Activated T-helper 1 cell treated with anti-CD3 and anti-CD28 coated beads, Interleukin-12 subunit alpha, Interleukin-12 subunit beta, Interleukin-2, Interleukin-4 antibody, amounts not matched to agents 30 ng/mL and 10 ng/mL and 1 ng/mL, durations not matched to agents 14 hours and 24 hours and 36 hours (primary cell): ENCODE measurements at regions not wholly inside any gene's neighbourhood (a gene's known extent, or its start where the extent isn't known, plus 50 kb on each side); places are given as distances from the start of the nearest gene placed in this dataset.

Experiments
- DNase-seq: peaks from one replicate; pipeline ENCODE4 v3.0.0; 2021; ENCODE audit warnings: low spot score
- H3K27ac Mint-ChIP-seq: one replicate; pipeline ENCODE4 v1.8.0; 2021; ENCODE audit warnings: mild to moderate bottlenecking, mixed read lengths
- H3K27me3 Mint-ChIP-seq: one replicate; pipeline ENCODE4 v1.8.0; 2022; ENCODE audit warnings: mild to moderate bottlenecking, moderate library complexity, mixed read lengths; ENCODE audit not compliant: insufficient read depth
- H3K36me3 Mint-ChIP-seq: one replicate; pipeline ENCODE4 v1.8.0; 2021; ENCODE audit warnings: low read depth, mixed read lengths
- H3K4me1 Mint-ChIP-seq: one replicate; pipeline ENCODE4 v1.8.0; 2021; ENCODE audit warnings: low read depth, mixed read lengths
- H3K4me3 Mint-ChIP-seq: one replicate; pipeline ENCODE4 v1.8.0; 2021; ENCODE audit warnings: mild to moderate bottlenecking, moderate library complexity, mixed read lengths
- H3K9me3 Mint-ChIP-seq: one replicate; pipeline ENCODE4 v1.8.0; 2021; ENCODE audit warnings: mixed read lengths
- intact Hi-C: fragments of 100-400 bp; cut with micrococcal nuclease; formaldehyde crosslinking; loops from one replicate; pipeline ENCODE4 v1.15.1; 2024

DNA sequence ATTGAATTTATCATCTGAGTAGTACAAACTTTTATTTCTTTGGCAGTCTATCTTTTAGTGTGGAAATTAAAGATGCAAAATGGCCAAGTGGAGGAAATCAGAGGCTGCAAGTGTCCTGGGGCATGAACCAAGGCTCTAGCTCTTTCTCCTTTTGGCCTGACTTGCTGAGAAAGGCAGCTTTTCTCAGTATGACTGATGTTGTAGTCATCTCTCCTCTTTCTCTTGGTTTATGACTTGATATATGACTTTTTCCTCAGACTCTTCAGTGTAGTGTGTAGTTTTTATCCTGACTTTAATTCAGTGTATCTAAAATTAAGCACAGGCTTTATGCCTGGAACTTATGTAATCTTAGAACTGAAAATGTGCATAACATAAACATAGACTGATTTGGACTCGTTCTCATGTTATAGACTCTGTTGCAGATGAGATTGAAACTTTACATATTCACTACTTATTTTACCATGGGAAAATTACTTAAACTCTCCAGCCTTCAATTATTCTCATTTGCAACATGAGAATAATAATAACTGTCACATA is 65.7 kb downstream of the SLITRK5 start:
- intact Hi-C loops = no loop called here
- Mint-ChIP-seq H3K9me3 (peaks cover 4% of the 10 kb centered on the region), H3K27ac (no peak overlapping the region), H3K27me3 (no peaks in the 10 kb centered on the region), H3K36me3 (no peaks in the 10 kb centered on the region), H3K4me3 (no peak overlapping the region), H3K4me1 (no peaks in the 10 kb centered on the region)
- DNase-seq = no peak

DNA sequence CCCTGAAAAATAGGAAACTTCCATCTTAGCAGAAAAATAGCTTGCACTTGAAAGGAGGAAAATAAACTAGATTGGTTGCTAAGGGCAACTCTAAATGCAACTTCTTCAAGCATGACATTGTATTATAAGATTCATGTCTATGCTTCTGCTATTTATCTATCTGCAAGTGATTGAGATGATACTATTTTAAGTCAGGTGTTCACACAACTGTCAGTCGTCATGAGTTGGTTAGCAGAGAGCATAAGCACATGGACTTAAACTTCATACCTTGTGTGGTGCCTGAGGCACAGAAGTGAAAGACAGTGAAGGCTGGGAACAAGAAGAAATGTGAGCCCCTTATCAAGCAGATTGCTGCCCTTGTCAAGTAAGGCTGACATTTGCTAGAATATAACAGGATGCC is 82.9 kb downstream of the SLITRK5 start:
- no peaks in the 10 kb centered on the region for H3K27me3 Mint-ChIP-seq
- H3K4me1 Mint-ChIP-seq = no peaks in the 10 kb centered on the region
- DNase-seq = no peak
- H3K36me3 Mint-ChIP-seq = no peaks in the 10 kb centered on the region
- intact Hi-C loops = no loop called here
- H3K4me3 Mint-ChIP-seq = no peak overlapping the region
- H3K9me3 Mint-ChIP-seq = no peaks in the 10 kb centered on the region
- no peak overlapping the region for H3K27ac Mint-ChIP-seq

DNA sequence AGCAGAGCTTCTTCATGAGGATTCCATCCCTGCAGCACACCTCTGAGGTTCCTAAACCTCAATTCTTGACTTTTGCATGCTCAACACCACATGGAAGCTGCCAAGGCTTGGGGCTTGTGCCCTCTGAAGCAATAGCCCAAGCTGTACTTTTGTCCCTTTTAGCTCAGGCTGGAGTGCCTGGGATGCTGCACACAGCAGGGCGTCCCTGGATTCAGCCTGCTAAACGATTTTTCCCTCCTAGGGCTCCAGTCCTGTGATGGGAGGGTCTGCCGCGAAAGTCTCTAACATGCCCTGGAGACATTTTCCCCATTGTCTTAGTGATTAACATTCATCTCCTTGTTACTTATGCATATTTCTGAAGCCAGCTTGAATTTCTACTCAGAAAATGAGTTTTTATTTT is 98.3 kb downstream of the SLITRK5 start:
- Mint-ChIP-seq H3K9me3 (peaks cover 3% of the 10 kb centered on the region), H3K4me1 (no peaks in the 10 kb centered on the region), H3K27ac (no peak overlapping the region), H3K4me3 (no peak overlapping the region), H3K27me3 (no peaks in the 10 kb centered on the region), H3K36me3 (no peaks in the 10 kb centered on the region)
- intact Hi-C loops = no loop called here
- no peak for DNase-seq

DNA sequence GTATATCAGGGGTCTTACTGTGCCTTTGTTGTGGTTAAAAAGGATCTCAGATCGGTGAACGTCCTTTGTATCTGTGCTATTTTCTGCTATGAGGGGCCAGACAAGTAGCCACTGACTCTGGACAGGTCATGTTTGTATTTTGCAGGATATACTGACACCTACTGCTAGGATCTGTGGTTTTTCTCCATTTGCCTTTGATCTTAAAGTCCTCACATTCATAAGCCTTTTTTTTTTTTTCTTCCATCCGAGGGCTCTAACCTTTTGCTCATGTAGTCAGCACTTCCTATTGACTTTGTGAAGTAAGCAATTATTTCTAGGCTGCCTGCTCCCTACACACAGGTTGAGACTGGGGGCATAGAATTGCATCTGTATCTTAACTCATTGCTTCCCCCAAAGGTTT is 106.2 kb downstream of the SLITRK5 start:
- Mint-ChIP-seq H3K4me1 (no peaks in the 10 kb centered on the region), H3K27me3 (no peaks in the 10 kb centered on the region)
- intact Hi-C loops = no loop called here

DNA sequence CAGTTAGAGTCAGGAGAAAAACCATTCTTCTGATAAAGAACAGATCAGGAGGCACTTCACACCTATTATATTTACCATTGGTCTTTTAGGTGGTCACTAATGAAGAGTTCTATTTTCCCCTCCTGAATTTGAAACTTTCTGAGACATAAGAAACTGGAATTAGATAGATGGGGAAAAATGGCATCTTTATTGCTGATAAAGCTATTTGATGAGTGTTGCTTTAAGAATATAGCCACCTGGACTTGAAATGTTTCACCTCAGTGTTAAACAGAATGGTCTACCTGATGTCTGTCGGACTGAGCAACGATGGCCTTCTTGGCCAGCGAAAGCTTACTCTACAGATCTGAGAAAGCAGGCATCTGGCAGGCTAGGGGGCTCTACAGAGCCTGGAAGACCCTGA is 107.0 kb downstream of the SLITRK5 start:
- intact Hi-C loops = no loop called here
- DNase-seq = no peak
- Mint-ChIP-seq H3K27me3 (no peaks in the 10 kb centered on the region), H3K4me3 (no peak overlapping the region), H3K27ac (no peak overlapping the region), H3K36me3 (no peaks in the 10 kb centered on the region), H3K9me3 (no peaks in the 10 kb centered on the region), H3K4me1 (no peaks in the 10 kb centered on the region)

More for the DNA sequence above, 106.2 kb downstream of the SLITRK5 start:
- Mint-ChIP-seq H3K27ac (no peak overlapping the region), H3K4me3 (no peak overlapping the region), H3K36me3 (no peaks in the 10 kb centered on the region), H3K9me3 (no peaks in the 10 kb centered on the region)
- DNase-seq = no peak

DNA sequence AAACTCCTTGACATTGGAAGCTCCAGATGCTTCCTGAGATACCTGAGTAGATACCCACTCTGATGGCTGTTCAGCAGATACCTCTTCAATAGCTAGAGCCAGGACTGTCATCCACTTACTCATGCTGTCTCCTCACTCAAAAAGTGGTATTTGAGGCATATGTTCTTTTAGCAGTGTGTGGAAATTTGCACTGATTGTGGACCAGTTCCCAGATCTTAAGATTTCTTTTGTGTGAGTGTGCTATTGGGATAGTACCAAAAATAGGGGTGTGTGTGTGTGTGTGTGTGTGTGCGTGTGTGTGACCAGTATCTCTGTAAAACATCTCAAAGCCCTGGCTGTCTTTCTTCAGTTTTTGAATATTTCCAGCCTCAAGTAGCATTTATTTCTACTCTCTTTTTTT is 108.3 kb downstream of the SLITRK5 start:
- Mint-ChIP-seq H3K9me3 (no peaks in the 10 kb centered on the region), H3K27ac (no peak overlapping the region), H3K4me3 (no peak overlapping the region), H3K4me1 (no peaks in the 10 kb centered on the region), H3K27me3 (no peaks in the 10 kb centered on the region), H3K36me3 (no peaks in the 10 kb centered on the region)
- intact Hi-C loops = no loop called here
- DNase-seq = no peak

DNA sequence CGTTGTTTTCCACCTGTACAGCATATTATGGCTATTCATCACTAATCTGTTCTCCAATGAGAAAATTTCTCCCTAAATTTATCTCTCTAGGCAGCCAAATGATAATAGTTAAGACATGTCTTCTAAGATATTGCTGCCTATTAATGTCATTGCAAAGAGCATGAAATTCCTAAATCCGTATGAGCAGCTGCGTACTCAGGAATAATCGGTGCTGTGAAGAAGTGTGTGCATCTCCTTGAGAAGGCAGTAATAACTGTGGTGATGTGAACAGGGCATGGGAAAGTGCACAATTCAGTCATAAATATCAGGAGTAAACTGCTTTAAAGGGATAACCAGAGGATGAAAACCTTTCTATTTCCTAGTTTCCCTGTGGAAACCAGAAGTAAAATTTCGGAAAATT is 112.2 kb downstream of the SLITRK5 start:
- H3K4me3 Mint-ChIP-seq = no peak overlapping the region
- no peak for DNase-seq
- intact Hi-C loops = no loop called here
- no peaks in the 10 kb centered on the region for H3K27me3 Mint-ChIP-seq
- no peaks in the 10 kb centered on the region for H3K4me1 Mint-ChIP-seq
- no peaks in the 10 kb centered on the region for H3K36me3 Mint-ChIP-seq
- H3K9me3 Mint-ChIP-seq = no peaks in the 10 kb centered on the region
- no peak overlapping the region for H3K27ac Mint-ChIP-seq

DNA sequence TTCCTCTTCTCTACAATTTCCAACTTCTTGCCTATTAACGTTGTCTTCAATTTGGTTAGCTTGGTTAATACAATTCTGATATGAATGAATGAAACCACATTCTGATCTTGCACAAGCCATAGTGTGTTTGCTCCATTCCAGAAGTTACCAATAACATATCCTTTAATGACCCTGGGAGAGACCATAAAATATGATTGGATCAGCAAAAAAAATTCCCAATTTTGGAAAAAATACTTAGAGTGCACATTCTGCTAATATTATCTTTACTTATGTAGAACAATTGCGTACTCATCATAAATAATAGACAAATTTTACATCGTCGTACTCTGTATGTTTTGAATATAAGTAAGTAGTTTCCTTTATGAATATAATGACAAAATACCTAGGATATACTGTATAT is 117.2 kb downstream of the SLITRK5 start:
- H3K36me3 Mint-ChIP-seq = no peaks in the 10 kb centered on the region
- H3K27me3 Mint-ChIP-seq = no peaks in the 10 kb centered on the region
- no peak overlapping the region for H3K27ac Mint-ChIP-seq
- intact Hi-C loops = no loop called here
- H3K9me3 Mint-ChIP-seq = peaks cover 8% of the 10 kb centered on the region
- H3K4me1 Mint-ChIP-seq = no peaks in the 10 kb centered on the region
- H3K4me3 Mint-ChIP-seq = no peak overlapping the region
- no peak for DNase-seq

DNA sequence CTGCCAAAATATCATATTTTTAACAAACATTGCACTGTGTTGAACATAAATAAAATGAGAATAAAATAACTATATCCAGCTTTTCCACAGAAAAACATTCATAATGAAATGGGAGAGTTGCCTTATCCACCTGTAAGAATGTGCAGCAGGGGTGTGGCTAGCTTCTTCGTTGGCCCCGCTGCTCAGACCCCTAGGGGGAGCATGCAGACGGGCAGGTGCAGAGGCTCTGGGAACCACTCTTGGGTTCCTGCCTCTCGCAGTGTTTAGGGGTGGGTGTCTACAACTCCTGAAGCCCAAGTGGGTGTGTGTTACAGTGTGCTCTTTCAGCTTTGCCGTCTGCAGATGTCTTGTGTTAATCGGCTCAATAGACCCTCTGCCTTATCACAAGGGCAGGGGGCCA is 121.7 kb downstream of the SLITRK5 start:
- intact Hi-C loops = no loop called here
- Mint-ChIP-seq H3K36me3 (no peaks in the 10 kb centered on the region), H3K9me3 (peaks cover 8% of the 10 kb centered on the region), H3K4me1 (no peaks in the 10 kb centered on the region), H3K27me3 (no peaks in the 10 kb centered on the region), H3K4me3 (no peak overlapping the region), H3K27ac (no peak overlapping the region)
- no peak for DNase-seq

DNA sequence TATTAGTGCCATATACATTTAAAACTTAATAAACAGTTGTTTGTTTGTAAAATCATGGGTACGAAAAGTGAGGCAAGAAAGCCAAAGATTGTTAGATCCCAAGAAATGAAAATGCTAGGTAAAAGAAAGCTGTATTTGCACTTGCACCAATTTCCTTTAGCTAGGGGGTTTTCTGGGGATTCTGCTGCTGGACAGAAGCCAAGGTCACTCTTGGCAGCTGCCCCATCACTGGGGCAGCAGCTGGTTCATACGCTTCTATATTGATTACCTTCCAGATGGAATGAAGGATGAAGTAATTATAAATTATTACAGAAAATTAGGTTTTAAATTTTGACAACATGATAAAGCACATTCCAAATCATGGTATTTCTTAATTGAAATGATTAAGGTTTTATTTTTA is 127.4 kb downstream of the SLITRK5 start:
- Mint-ChIP-seq H3K27me3 (no peaks in the 10 kb centered on the region), H3K4me3 (no peak overlapping the region), H3K4me1 (no peaks in the 10 kb centered on the region), H3K9me3 (no peaks in the 10 kb centered on the region), H3K36me3 (no peaks in the 10 kb centered on the region), H3K27ac (no peak overlapping the region)
- DNase-seq = no peak
- intact Hi-C loops = no loop called here

DNA sequence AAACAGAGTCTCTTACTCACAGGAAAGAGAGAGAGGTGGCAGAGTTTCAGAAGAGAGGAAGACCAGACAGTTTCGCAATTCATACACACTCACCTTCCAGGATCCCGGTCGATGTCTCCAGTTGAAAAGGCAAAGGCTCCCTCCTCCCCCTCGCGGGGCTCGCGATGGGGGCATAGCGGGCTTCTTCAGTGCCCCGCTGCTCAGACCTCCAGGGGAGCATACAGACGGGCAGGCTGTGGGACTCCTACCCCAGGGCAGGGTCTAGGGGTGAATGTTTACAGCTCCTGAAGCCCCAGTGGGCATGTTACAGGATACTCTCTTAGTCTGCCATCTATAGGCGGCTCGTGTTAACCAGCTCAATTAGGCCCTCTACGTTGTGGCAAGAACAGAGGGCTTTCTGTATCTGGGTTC is 139.2 kb downstream of the SLITRK5 start:
- no peak overlapping the region for H3K4me3 Mint-ChIP-seq
- H3K36me3 Mint-ChIP-seq = no peaks in the 10 kb centered on the region
- intact Hi-C loops = no loop called here
- no peak overlapping the region for H3K27ac Mint-ChIP-seq
- H3K27me3 Mint-ChIP-seq = no peaks in the 10 kb centered on the region
- DNase-seq = no peak
- peaks cover 14% of the 10 kb centered on the region for H3K9me3 Mint-ChIP-seq
- H3K4me1 Mint-ChIP-seq = no peaks in the 10 kb centered on the region

DNA sequence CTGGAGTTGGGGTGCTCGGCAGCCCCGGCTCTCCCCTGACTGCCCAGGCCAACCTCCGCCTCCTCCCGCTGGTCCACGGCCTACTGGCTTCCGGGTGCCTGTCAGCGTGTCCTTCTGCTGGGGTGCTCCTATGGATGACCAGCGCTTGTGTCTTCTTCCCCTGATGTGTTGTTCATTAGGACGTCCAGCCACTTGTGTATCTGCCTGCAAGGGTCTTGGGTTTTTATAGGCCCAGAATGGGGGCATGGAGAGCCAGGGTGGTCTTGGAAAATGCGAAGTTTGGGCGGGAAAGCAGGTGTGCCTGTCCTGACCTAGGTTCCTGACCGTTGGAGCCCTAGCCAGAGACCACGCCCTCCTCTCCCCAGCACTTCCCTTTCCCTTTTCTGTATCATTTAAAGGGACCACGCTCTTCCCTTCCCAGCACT is 139.8 kb downstream of the SLITRK5 start:
- H3K36me3 Mint-ChIP-seq = no peaks in the 10 kb centered on the region
- no peaks in the 10 kb centered on the region for H3K4me1 Mint-ChIP-seq
- no peak overlapping the region for H3K4me3 Mint-ChIP-seq
- intact Hi-C loops = no loop called here
- H3K9me3 Mint-ChIP-seq = peaks cover 14% of the 10 kb centered on the region
- no peak for DNase-seq
- no peaks in the 10 kb centered on the region for H3K27me3 Mint-ChIP-seq
- H3K27ac Mint-ChIP-seq = no peak overlapping the region

DNA sequence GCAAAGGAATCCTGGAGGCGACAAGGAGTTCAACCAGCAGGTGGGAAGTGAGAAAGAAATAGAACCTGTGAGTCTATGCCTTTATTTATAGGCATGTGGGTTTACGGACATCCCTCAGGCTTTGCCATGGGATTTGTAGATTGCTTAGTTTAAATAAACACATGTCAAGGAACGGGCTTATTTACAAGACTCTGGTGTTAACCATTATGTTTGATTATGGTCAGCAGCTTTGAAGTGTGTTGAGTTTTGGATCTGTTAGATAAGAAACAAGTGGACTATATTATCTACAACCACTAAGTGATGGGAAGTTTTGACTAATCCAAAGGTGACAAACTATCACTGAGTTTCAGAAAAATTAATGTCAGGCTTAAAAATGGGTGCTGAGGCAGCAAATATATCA is 143.2 kb downstream of the SLITRK5 start:
- DNase-seq = no peak
- peaks cover 14% of the 10 kb centered on the region for H3K9me3 Mint-ChIP-seq
- no peaks in the 10 kb centered on the region for H3K27me3 Mint-ChIP-seq
- no peaks in the 10 kb centered on the region for H3K36me3 Mint-ChIP-seq
- intact Hi-C loops = no loop called here
- no peaks in the 10 kb centered on the region for H3K4me1 Mint-ChIP-seq
- no peak overlapping the region for H3K27ac Mint-ChIP-seq
- no peak overlapping the region for H3K4me3 Mint-ChIP-seq

DNA sequence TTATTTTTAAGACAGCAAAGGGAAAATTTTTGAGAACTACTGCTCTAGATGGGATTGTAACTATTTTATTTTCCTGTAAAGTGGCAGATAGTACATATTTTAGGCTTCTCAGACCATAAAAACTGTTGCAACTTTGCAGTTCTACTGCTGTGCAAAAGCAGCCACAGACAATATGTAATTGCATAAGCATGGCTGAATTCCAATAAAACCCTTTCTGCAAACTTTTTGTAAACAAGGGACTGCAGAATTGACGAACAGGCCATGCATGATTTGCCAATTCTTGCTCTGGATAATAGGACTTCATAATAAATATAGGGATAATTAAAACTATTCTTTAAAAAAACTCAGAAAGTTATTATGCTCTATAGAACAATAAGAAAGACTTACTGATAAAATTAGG is 149.1 kb downstream of the SLITRK5 start:
- no peaks in the 10 kb centered on the region for H3K36me3 Mint-ChIP-seq
- DNase-seq = no peak
- no peaks in the 10 kb centered on the region for H3K4me1 Mint-ChIP-seq
- no peaks in the 10 kb centered on the region for H3K9me3 Mint-ChIP-seq
- intact Hi-C loops = no loop called here
- no peak overlapping the region for H3K27ac Mint-ChIP-seq
- no peaks in the 10 kb centered on the region for H3K27me3 Mint-ChIP-seq
- no peak overlapping the region for H3K4me3 Mint-ChIP-seq
